ENCODE measurements at regions not wholly inside any gene's neighbourhood (a gene's known extent, or its start where the extent isn't known, plus 50 kb on each side); places are given as distances from the start of the nearest gene placed in this dataset.

- no peak for TF ChIP-seq POLR2A (IDR thresholded peaks at IDR 0.05; ENCODE audit: low read depth, low read length)
- no peak for TF ChIP-seq POLR2AphosphoS5 (IDR thresholded peaks at IDR 0.05; ENCODE audit: low read depth, low read length)
Observed at GRCh38 chr5:152188251-152188650, 216.8 kb downstream of the NMUR2 start.
